Smooth muscle cell (in vitro differentiated cells): ENCODE measurements at regions not wholly inside any gene's neighbourhood (a gene's known extent, or its start where the extent isn't known, plus 50 kb on each side); places are given as distances from the start of the nearest gene placed in this dataset.

Source experiments
- DNase-seq: peaks from one replicate; lab custom pipeline; 2025; ENCODE audit not compliant: unreplicated experiment; lab: John Stamatoyannopoulos, UW
- H2AFZ ChIP-seq: fragments of 200-600 bp; sonication (generic); 2 replicates; pipeline ENCODE4 v1.6.0; 2016; ENCODE audit warnings: antibody characterized with exemption, low read depth, mild to moderate bottlenecking
- H3F3A ChIP-seq: fragments of 200-600 bp; sonication (generic); 2 replicates; pipeline ENCODE4 v1.6.0; 2017; ENCODE audit warnings: antibody characterized with exemption, low read depth
- H3K27ac ChIP-seq: fragments of 200-600 bp; sonication (generic); 2 replicates; pipeline ENCODE4 v1.5.1; 2016; ENCODE audit warnings: low read depth, mild to moderate bottlenecking
- H3K27me3 ChIP-seq: fragments of 200-600 bp; sonication (generic); 2 replicates; pipeline ENCODE4 v1.6.1; 2016; ENCODE audit warnings: low read depth, mild to moderate bottlenecking
- H3K36me3 ChIP-seq: fragments of 200-600 bp; sonication (generic); 2 replicates; pipeline ENCODE4 v1.5.1; 2016; ENCODE audit warnings: low read depth
- H3K4me1 ChIP-seq: fragments of 200-600 bp; sonication (generic); 2 replicates; pipeline ENCODE4 v1.5.1; 2016; ENCODE audit warnings: low read depth
- H3K4me2 ChIP-seq: fragments of 200-600 bp; sonication (generic); 2 replicates; pipeline ENCODE4 v1.6.0; 2016; ENCODE audit warnings: mild to moderate bottlenecking
- H3K4me3 ChIP-seq: fragments of 200-600 bp; sonication (generic); 2 replicates; pipeline ENCODE4 v1.5.1; 2016; ENCODE audit warnings: mild to moderate bottlenecking
- H3K79me2 ChIP-seq: fragments of 200-600 bp; sonication (generic); 2 replicates; pipeline ENCODE4 v1.6.0; 2016; ENCODE audit warnings: low read depth, mild to moderate bottlenecking
- H3K9ac ChIP-seq: fragments of 200-600 bp; sonication (generic); 2 replicates; pipeline ENCODE4 v1.6.0; 2016; ENCODE audit warnings: low read depth
- H3K9me3 ChIP-seq: fragments of 200-600 bp; sonication (generic); replicated peaks from 2 replicates; pipeline ENCODE4 v1.5.1; 2016; ENCODE audit warnings: low read depth
- H4K20me1 ChIP-seq: fragments of 200-600 bp; sonication (generic); 2 replicates; pipeline ENCODE4 v1.6.0; 2016; ENCODE audit warnings: low read depth
- WGBS: methylation state at CpG from one replicate; pipeline ENCODE4 v1.1.7; 2016; ENCODE audit warnings: low lambda C conversion rate; 5-methylcytosine and 5-hydroxymethylcytosine counted together
- TF ChIP-seq, protein P1 (sequence below): fragments of 200-600 bp; sonication (generic); IDR thresholded peaks from 2 replicates; pipeline ENCODE4 v1.5.1; 2017; ENCODE audit warnings: borderline replicate concordance, mild to moderate bottlenecking, antibody characterized with exemption; ENCODE audit not compliant: insufficient read depth, poor library complexity, severe bottlenecking

DNA sequence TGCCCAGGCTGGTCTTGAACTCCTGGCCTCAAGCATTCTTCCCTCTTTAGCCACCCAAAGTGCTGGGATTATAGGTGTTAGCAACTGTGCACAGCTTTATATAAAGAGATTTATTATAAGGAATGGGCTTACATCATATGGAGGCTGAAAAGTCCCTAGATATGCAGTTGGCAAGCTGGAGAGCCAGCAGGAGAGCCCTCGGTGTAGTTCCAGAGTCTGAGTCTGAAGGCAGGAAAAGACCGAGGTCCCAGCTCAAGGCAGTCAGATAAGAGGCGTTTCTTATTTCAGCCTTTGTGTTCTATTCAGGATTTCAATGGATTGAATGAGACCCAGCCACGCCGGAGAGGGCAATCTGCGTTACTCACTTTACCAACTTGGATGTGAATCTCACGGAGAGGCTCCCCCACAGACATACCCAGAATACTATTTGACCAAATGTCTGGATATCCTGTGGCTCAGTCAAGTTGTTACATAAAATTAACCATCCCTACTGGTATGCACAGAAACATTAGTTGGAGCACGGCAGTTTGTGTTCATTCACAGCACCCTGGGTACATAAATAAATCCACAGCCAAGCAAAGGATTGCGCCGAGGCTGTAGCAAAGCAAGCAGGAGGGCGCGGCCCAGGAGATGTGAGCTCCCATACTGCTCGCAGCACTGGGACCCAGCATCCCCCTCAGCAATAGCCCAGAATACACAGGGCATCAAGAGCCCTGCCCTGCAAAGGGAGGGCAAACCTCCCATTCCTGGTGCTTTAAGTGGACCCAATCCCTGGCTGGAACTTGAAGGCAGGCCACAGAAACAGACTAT lies 158.4 kb upstream of the ZNF32 start:
- Histone ChIP-seq H3K9me3 (no peaks in the 10 kb centered on the region), H3K4me2 (no peak overlapping the region), H3K9ac (peak overlapping the region; percentile 40), H3K79me2 (no peaks in the 10 kb centered on the region), H4K20me1 (no peaks in the 10 kb centered on the region), H3K27me3 (peaks cover 2% of the 10 kb centered on the region), H3K27ac (peak overlapping the region; percentile 70), H3F3A (peaks cover 5% of the 10 kb centered on the region), H3K36me3 (no peaks in the 10 kb centered on the region), H3K4me1 (peaks cover 10% of the 10 kb centered on the region), H3K4me3 (no peak overlapping the region), H2AFZ (no peak overlapping the region)
- TF ChIP-seq, protein P1, sequence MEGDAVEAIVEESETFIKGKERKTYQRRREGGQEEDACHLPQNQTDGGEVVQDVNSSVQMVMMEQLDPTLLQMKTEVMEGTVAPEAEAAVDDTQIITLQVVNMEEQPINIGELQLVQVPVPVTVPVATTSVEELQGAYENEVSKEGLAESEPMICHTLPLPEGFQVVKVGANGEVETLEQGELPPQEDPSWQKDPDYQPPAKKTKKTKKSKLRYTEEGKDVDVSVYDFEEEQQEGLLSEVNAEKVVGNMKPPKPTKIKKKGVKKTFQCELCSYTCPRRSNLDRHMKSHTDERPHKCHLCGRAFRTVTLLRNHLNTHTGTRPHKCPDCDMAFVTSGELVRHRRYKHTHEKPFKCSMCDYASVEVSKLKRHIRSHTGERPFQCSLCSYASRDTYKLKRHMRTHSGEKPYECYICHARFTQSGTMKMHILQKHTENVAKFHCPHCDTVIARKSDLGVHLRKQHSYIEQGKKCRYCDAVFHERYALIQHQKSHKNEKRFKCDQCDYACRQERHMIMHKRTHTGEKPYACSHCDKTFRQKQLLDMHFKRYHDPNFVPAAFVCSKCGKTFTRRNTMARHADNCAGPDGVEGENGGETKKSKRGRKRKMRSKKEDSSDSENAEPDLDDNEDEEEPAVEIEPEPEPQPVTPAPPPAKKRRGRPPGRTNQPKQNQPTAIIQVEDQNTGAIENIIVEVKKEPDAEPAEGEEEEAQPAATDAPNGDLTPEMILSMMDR = no peak
- 64% methylated on average over 13 of the region's 13 CpGs for WGBS
- DNase-seq = no peak

DNA sequence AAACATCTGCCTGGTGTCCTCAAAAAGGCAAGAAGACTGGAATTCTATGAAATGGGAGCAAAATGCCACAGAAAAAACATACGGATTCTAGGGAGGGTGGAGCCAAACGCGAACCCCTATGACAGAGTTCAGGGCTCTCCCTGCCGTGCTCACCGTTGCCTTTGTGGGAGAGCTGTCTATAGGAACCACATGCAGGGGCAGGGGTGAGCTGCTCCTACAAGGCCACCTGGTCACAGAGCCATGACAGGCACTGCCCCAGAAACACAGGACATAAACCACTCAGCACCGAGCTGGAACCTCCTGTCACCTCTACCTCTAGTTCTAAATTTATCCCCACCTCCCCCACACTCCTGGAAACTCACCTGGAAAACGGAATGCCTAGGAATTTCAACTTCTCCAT lies 155.1 kb upstream of the ZNF32 start:
- Histone ChIP-seq H3K9ac (no peak overlapping the region), H2AFZ (no peak overlapping the region), H3K36me3 (no peaks in the 10 kb centered on the region), H3K4me1 (no peaks in the 10 kb centered on the region), H3K27me3 (peaks cover 6% of the 10 kb centered on the region), H3K4me3 (no peak overlapping the region), H4K20me1 (no peaks in the 10 kb centered on the region), H3K9me3 (no peaks in the 10 kb centered on the region), H3K4me2 (no peak overlapping the region), H3K27ac (no peak overlapping the region), H3F3A (peaks cover 5% of the 10 kb centered on the region), H3K79me2 (no peaks in the 10 kb centered on the region)
- no peak for DNase-seq
- TF ChIP-seq, protein P1 = no peak
- WGBS = 83% methylated on average over 7 of the region's 7 CpGs

DNA sequence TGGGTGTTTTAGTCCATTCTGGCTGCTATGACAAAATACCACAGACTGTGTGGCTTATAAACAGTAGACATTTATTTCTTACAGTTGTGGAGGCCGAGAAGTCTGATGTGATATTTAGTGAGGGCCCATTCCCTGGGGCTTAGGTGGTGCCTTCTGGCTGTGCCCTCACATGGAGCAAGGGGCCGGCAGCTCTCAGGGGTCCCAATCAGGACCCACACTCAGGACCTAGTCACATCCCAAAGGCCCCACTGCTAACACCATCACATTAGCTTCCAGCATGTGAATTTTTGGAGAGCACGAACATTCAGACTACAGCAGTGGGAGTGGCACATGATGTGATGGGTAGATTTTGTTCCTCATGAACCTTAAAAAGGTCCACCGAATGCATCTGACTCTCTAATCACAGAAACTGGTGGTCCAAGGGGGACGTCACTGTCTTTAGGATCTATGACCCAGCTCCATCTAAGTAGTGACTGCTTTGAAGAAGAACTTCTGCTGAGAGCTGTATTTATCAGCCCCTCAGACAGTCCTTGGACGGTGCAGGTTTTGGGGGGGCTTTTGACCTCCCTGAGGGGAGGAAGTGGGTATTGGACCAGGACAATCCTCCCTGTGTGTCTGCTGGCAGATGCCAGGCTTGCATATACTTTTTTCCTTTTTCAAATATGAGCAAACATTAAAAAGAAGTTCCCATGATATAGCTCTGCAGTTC lies 154.5 kb upstream of the ZNF32 start:
- Histone ChIP-seq H3K9me3 (no peaks in the 10 kb centered on the region), H3K27me3 (peaks cover 6% of the 10 kb centered on the region), H2AFZ (no peak overlapping the region), H3K9ac (no peak overlapping the region), H3K4me1 (no peaks in the 10 kb centered on the region), H3K79me2 (no peaks in the 10 kb centered on the region), H3K4me2 (no peak overlapping the region), H3K4me3 (no peak overlapping the region), H3K27ac (no peak overlapping the region), H3F3A (peaks cover 2% of the 10 kb centered on the region), H3K36me3 (no peaks in the 10 kb centered on the region), H4K20me1 (no peaks in the 10 kb centered on the region)
- DNase-seq = no peak
- WGBS = 93% methylated on average over 6 of the region's 6 CpGs
- TF ChIP-seq, protein P1 = no peak
